ENCODE measurements at regions not wholly inside any gene's neighbourhood (a gene's known extent, or its start where the extent isn't known, plus 50 kb on each side); places are given as distances from the start of the nearest gene placed in this dataset.

DNA sequence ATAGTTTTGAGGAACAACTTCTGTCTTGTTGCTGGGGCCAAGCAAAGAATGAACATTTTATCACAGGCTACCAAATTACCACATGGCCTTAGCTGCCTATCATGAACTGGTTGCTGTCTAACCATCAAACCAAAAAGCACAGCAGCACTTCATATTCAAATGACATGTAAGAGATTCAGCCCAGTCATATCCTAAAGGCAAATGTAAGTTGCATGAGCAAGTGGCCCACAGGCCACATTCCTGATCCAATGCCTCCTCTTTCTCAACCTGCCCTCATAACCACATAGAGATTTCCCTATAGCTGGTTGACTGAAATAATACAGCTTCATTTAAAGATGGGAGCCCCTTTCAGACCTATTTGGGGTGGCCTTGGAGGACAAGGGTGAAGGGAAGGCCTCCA, 572.3 kb downstream of the IRS1 start:
- no peak overlapping the region for H3K14ac ChIP-seq (ENCODE audit: low read length in 2 of 2)
- H2BK12ac ChIP-seq (ENCODE audit: low read length in 2 of 2): no peak overlapping the region
- no peaks in the 10 kb centered on the region for H3K27me3 ChIP-seq (ENCODE audit: control insufficient read depth in 1 of 2, insufficient read depth in 1 of 2, low read length in 2 of 2)
- H3K4me3 ChIP-seq (ENCODE audit: insufficient read depth in 1 of 2, low read depth in 1 of 2, low read length in 2 of 2): no peak overlapping the region
- H3K23ac ChIP-seq (ENCODE audit: low read length in 2 of 2): no peak overlapping the region
- DNase-seq: no peak
- no peaks in the 10 kb centered on the region for H3K4me1 ChIP-seq (ENCODE audit: control insufficient read depth, insufficient read depth, low read depth, low read length)
- no peaks in the 10 kb centered on the region for H3K79me1 ChIP-seq (replicated peaks; ENCODE audit: low read length, poor library complexity, severe bottlenecking)
- H3K36me3 ChIP-seq (ENCODE audit: control insufficient read depth in 1 of 2, insufficient read depth in 2 of 2, low read depth in 1 of 2, low read length in 2 of 2): no peaks in the 10 kb centered on the region
- no peak overlapping the region for H2BK15ac ChIP-seq (ENCODE audit: low read depth, poor library complexity, severe bottlenecking)
- no peak overlapping the region for H3K4ac ChIP-seq (ENCODE audit: low read depth in 1 of 2, low read length in 2 of 2)
- no peak overlapping the region for H3K27ac ChIP-seq (ENCODE audit: low read length, poor library complexity, severe bottlenecking)
- H2AFZ ChIP-seq (ENCODE audit: low read depth, low read length): no peak overlapping the region
- no peaks in the 10 kb centered on the region for H3K9me3 ChIP-seq (ENCODE audit: control insufficient read depth, low read length)
- no peak overlapping the region for H2BK5ac ChIP-seq (ENCODE audit: low read depth, low read length, poor library complexity, severe bottlenecking)
- no peak overlapping the region for H2BK120ac ChIP-seq (ENCODE audit: low read depth, low read length)
- no peak overlapping the region for H4K8ac ChIP-seq (ENCODE audit: low read length)
- no peak overlapping the region for H2AK5ac ChIP-seq (ENCODE audit: low read length, severe bottlenecking)
- H3K18ac ChIP-seq (ENCODE audit: low read depth in 1 of 2, low read length in 2 of 2): no peak overlapping the region
- H3K4me2 ChIP-seq (ENCODE audit: low read length, poor library complexity, severe bottlenecking): no peak overlapping the region
- H4K91ac ChIP-seq (ENCODE audit: low read length): no peak overlapping the region
- H3K9ac ChIP-seq (ENCODE audit: low read length): no peak overlapping the region

DNA sequence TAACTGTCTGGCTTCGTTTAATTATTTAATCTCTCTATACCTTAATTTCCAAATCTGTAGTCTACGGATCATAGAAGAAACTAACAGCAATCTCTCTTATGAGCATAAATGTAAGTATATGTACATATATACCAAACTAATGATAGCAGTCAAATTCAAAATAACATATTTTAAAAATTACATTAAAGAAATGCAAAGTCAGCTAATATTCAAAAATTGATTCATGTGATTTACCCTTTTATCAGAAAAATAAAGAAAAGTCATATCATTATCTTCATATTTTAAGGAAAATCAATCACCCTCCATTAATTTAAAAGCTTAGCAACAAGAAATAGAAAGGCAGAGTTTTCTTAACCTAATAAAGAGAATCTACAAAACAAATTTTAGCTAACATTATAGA, 575.9 kb downstream of the IRS1 start:
- no peaks in the 10 kb centered on the region for H3K79me1 ChIP-seq (replicated peaks; ENCODE audit: low read length, poor library complexity, severe bottlenecking)
- no peak overlapping the region for H2AFZ ChIP-seq (ENCODE audit: low read depth, low read length)
- H2BK5ac ChIP-seq (ENCODE audit: low read depth, low read length, poor library complexity, severe bottlenecking): no peak overlapping the region
- no peak overlapping the region for H4K91ac ChIP-seq (ENCODE audit: low read length)
- no peak overlapping the region for H3K27ac ChIP-seq (ENCODE audit: low read length, poor library complexity, severe bottlenecking)
- no CpG with 5 or more reads among the region's 2 CpGs for WGBS
- H3K14ac ChIP-seq (ENCODE audit: low read length in 2 of 2): no peak overlapping the region
- no peak overlapping the region for H4K8ac ChIP-seq (ENCODE audit: low read length)
- no peak for DNase-seq
- no peak overlapping the region for H2BK120ac ChIP-seq (ENCODE audit: low read depth, low read length)
- H3K4ac ChIP-seq (ENCODE audit: low read depth in 1 of 2, low read length in 2 of 2): no peak overlapping the region
- no peak overlapping the region for H3K18ac ChIP-seq (ENCODE audit: low read depth in 1 of 2, low read length in 2 of 2)
- no peak overlapping the region for H3K23ac ChIP-seq (ENCODE audit: low read length in 2 of 2)
- H3K9me3 ChIP-seq (ENCODE audit: control insufficient read depth, low read length): no peaks in the 10 kb centered on the region
- no peak overlapping the region for H3K4me2 ChIP-seq (ENCODE audit: low read length, poor library complexity, severe bottlenecking)
- H3K36me3 ChIP-seq (ENCODE audit: control insufficient read depth in 1 of 2, insufficient read depth in 2 of 2, low read depth in 1 of 2, low read length in 2 of 2): no peaks in the 10 kb centered on the region
- no peaks in the 10 kb centered on the region for H3K4me1 ChIP-seq (ENCODE audit: control insufficient read depth, insufficient read depth, low read depth, low read length)
- no peaks in the 10 kb centered on the region for H3K27me3 ChIP-seq (ENCODE audit: control insufficient read depth in 1 of 2, insufficient read depth in 1 of 2, low read length in 2 of 2)
- no peak overlapping the region for H2BK15ac ChIP-seq (ENCODE audit: low read depth, poor library complexity, severe bottlenecking)
- H2AK5ac ChIP-seq (ENCODE audit: low read length, severe bottlenecking): no peak overlapping the region
- no peak overlapping the region for H3K9ac ChIP-seq (ENCODE audit: low read length)
- no peak overlapping the region for H3K4me3 ChIP-seq (ENCODE audit: insufficient read depth in 1 of 2, low read depth in 1 of 2, low read length in 2 of 2)
- no peak overlapping the region for H2BK12ac ChIP-seq (ENCODE audit: low read length in 2 of 2)

DNA sequence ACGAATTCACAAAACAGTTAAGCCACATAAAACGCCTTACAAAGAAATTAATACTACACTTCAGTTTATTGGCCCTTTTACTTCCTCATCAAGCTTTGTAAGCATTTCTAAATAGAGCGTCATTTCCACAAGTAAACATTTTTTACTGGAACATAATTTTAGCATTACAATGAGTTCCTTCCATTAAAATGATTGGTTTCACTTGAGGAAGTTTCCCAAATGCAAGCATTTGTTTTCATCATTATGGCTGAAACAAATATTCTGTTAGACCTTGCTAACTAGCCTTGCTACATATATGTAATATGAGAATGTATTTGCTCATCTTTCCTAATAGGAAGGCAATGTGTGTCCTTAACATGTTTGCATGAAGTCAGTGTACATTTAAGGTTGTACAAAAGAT, 579.1 kb downstream of the IRS1 start:
- no peak for DNase-seq
- Histone ChIP-seq H3K4me1 (ENCODE audit: control insufficient read depth, insufficient read depth, low read depth, low read length) (no peaks in the 10 kb centered on the region), H2AFZ (ENCODE audit: low read depth, low read length) (no peak overlapping the region), H3K14ac (ENCODE audit: low read length in 2 of 2) (no peak overlapping the region), H3K36me3 (ENCODE audit: control insufficient read depth in 1 of 2, insufficient read depth in 2 of 2, low read depth in 1 of 2, low read length in 2 of 2) (no peaks in the 10 kb centered on the region), H3K27me3 (ENCODE audit: control insufficient read depth in 1 of 2, insufficient read depth in 1 of 2, low read length in 2 of 2) (no peaks in the 10 kb centered on the region), H4K91ac (ENCODE audit: low read length) (no peak overlapping the region), H3K27ac (ENCODE audit: low read length, poor library complexity, severe bottlenecking) (no peak overlapping the region), H2BK5ac (ENCODE audit: low read depth, low read length, poor library complexity, severe bottlenecking) (no peak overlapping the region), H2BK12ac (ENCODE audit: low read length in 2 of 2) (no peak overlapping the region), H2BK120ac (ENCODE audit: low read depth, low read length) (no peak overlapping the region), H3K4me3 (ENCODE audit: insufficient read depth in 1 of 2, low read depth in 1 of 2, low read length in 2 of 2) (no peak overlapping the region), H3K23ac (ENCODE audit: low read length in 2 of 2) (no peak overlapping the region), H3K4me2 (ENCODE audit: low read length, poor library complexity, severe bottlenecking) (no peak overlapping the region), H3K9ac (ENCODE audit: low read length) (no peak overlapping the region), H3K79me1 (replicated peaks; ENCODE audit: low read length, poor library complexity, severe bottlenecking) (no peaks in the 10 kb centered on the region), H4K8ac (ENCODE audit: low read length) (no peak overlapping the region), H3K4ac (ENCODE audit: low read depth in 1 of 2, low read length in 2 of 2) (no peak overlapping the region), H2BK15ac (ENCODE audit: low read depth, poor library complexity, severe bottlenecking) (no peak overlapping the region), H3K9me3 (ENCODE audit: control insufficient read depth, low read length) (no peaks in the 10 kb centered on the region), H2AK5ac (ENCODE audit: low read length, severe bottlenecking) (no peak overlapping the region), H3K18ac (ENCODE audit: low read depth in 1 of 2, low read length in 2 of 2) (no peak overlapping the region)
- 75% methylated on average over 2 of the region's 3 CpGs for WGBS

DNA sequence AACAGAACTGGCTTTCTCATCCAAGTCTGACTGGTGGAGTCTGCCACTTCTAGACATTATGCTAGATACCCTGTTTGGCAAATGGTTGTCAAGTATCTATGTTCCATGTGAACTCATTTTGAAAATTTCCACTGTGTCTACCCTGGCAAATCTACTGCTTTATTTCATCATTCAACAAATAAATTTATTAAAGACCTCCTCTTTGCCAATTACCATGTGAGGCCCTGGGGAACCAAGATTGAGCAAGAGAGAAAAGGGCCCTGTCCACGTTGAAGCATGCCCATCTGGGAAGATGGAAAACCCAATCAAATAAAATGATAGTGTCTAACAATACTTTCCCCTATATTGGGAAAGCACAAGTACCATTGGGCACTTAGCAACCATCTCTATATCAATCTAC, 582.4 kb downstream of the IRS1 start:
- Histone ChIP-seq H3K14ac (ENCODE audit: low read length in 2 of 2) (no peak overlapping the region), H4K91ac (ENCODE audit: low read length) (no peak overlapping the region), H3K9me3 (ENCODE audit: control insufficient read depth, low read length) (no peaks in the 10 kb centered on the region), H3K4ac (ENCODE audit: low read depth in 1 of 2, low read length in 2 of 2) (no peak overlapping the region), H3K36me3 (ENCODE audit: control insufficient read depth in 1 of 2, insufficient read depth in 2 of 2, low read depth in 1 of 2, low read length in 2 of 2) (no peaks in the 10 kb centered on the region), H2BK120ac (ENCODE audit: low read depth, low read length) (no peak overlapping the region), H2BK15ac (ENCODE audit: low read depth, poor library complexity, severe bottlenecking) (no peak overlapping the region), H2AFZ (ENCODE audit: low read depth, low read length) (no peak overlapping the region), H3K9ac (ENCODE audit: low read length) (no peak overlapping the region), H4K8ac (ENCODE audit: low read length) (no peak overlapping the region), H3K23ac (ENCODE audit: low read length in 2 of 2) (no peak overlapping the region), H3K18ac (ENCODE audit: low read depth in 1 of 2, low read length in 2 of 2) (no peak overlapping the region), H3K79me1 (replicated peaks; ENCODE audit: low read length, poor library complexity, severe bottlenecking) (no peaks in the 10 kb centered on the region), H3K4me3 (ENCODE audit: insufficient read depth in 1 of 2, low read depth in 1 of 2, low read length in 2 of 2) (no peak overlapping the region), H2AK5ac (ENCODE audit: low read length, severe bottlenecking) (no peak overlapping the region), H3K27me3 (ENCODE audit: control insufficient read depth in 1 of 2, insufficient read depth in 1 of 2, low read length in 2 of 2) (no peaks in the 10 kb centered on the region), H3K27ac (ENCODE audit: low read length, poor library complexity, severe bottlenecking) (no peak overlapping the region), H3K4me1 (ENCODE audit: control insufficient read depth, insufficient read depth, low read depth, low read length) (no peaks in the 10 kb centered on the region), H3K4me2 (ENCODE audit: low read length, poor library complexity, severe bottlenecking) (no peak overlapping the region), H2BK5ac (ENCODE audit: low read depth, low read length, poor library complexity, severe bottlenecking) (no peak overlapping the region), H2BK12ac (ENCODE audit: low read length in 2 of 2) (no peak overlapping the region)
- 92% methylated on average over 1 of the region's 1 CpG for WGBS
- DNase-seq: no peak

All from mesenchymal stem cell (in vitro differentiated cells and primary cell).